ENCODE measurements at regions not wholly inside any gene's neighbourhood (a gene's known extent, or its start where the extent isn't known, plus 50 kb on each side); places are given as distances from the start of the nearest gene placed in this dataset.

DNA sequence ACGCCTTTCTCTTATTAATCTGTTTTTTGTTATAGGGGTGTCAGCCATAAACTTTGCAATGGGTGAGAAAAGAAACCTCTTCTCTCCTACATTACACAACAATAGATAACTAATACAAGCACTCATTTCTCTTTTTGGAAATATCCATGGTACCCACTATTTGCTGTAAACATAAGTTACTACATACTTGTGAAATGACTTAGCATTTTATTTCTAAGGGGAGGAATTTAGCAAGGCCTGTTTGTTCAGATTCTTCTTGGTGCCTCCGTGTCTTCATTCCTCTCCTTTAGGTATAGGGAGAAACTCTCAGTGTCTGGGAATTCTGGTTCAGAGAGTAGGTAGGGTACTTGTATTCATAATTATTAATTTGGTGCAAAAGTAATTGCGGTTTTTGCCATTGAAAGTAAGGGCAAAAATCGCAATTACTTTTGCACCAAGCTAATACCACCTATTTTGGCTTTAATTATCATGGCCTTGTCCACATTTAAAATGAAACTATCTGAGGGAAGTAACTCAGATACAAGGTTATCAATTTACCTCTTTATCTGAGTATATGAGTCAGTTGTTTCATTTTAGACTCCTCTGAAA is 134.8 kb downstream of the MREG start:
- TF ChIP-seq, protein P1, sequence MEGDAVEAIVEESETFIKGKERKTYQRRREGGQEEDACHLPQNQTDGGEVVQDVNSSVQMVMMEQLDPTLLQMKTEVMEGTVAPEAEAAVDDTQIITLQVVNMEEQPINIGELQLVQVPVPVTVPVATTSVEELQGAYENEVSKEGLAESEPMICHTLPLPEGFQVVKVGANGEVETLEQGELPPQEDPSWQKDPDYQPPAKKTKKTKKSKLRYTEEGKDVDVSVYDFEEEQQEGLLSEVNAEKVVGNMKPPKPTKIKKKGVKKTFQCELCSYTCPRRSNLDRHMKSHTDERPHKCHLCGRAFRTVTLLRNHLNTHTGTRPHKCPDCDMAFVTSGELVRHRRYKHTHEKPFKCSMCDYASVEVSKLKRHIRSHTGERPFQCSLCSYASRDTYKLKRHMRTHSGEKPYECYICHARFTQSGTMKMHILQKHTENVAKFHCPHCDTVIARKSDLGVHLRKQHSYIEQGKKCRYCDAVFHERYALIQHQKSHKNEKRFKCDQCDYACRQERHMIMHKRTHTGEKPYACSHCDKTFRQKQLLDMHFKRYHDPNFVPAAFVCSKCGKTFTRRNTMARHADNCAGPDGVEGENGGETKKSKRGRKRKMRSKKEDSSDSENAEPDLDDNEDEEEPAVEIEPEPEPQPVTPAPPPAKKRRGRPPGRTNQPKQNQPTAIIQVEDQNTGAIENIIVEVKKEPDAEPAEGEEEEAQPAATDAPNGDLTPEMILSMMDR (IDR thresholded peaks at IDR 0.05) = no peak
- TF ChIP-seq EZH2 (IDR thresholded peaks at IDR 0.05; ENCODE audit: borderline replicate concordance, insufficient read depth, low read depth, low read length, poor library complexity, severe bottlenecking) = no peak
- intact Hi-C loops (cut with micrococcal nuclease) = no loop called here
- Histone ChIP-seq H3K4me1 (ENCODE audit: control insufficient read depth in 2 of 2, insufficient read depth in 2 of 2, low read length in 2 of 2) (no peaks in the 10 kb centered on the region), H3K36me3 (replicated peaks in 1 of 2; ENCODE audit: control extremely low read depth in 1 of 2, control insufficient read depth in 1 of 2, extremely low read depth in 1 of 2, insufficient read depth in 2 of 2, low read length in 1 of 2) (no peaks in the 10 kb centered on the region), H3K79me2 (ENCODE audit: control insufficient read depth, insufficient read depth, low read length) (no peaks in the 10 kb centered on the region), H3K4me2 (replicated peaks; ENCODE audit: low read depth, low read length, poor library complexity, severe bottlenecking) (no peak overlapping the region), H3K27me3 (replicated peaks in 1 of 4; ENCODE audit: control extremely low read depth in 1 of 4, control insufficient read depth in 3 of 4, insufficient read depth in 4 of 4, low read length in 3 of 4) (peaks cover 0 to 4% (median 0%) of the 10 kb centered on the region in 4 experiments), H3K4me3 (ENCODE audit: control extremely low read depth in 1 of 5, extremely low read depth in 1 of 5, insufficient read depth in 1 of 5, low read depth in 2 of 5, low read length in 4 of 5) (no peak overlapping the region), H2AFZ (ENCODE audit: insufficient read depth, low read depth, low read length, poor library complexity, severe bottlenecking) (no peak overlapping the region), H3K9me3 (ENCODE audit: control extremely low read depth in 1 of 3, control insufficient read depth in 2 of 3, insufficient read depth in 1 of 3, low read length in 2 of 3) (no peaks in the 10 kb centered on the region), H4K20me1 (ENCODE audit: control insufficient read depth, insufficient read depth, low read length, poor library complexity, severe bottlenecking) (no peaks in the 10 kb centered on the region), H3K9ac (ENCODE audit: low read length) (no peak overlapping the region), H3K27ac (ENCODE audit: low read length in 2 of 2) (no peak overlapping the region)
- WGBS (ENCODE audit: insufficient coverage) = no CpG with 5 or more reads among the region's 4 CpGs
- H3K27ac Mint-ChIP-seq = no peak overlapping the region
- DNase-seq (no peak), ATAC-seq (ENCODE audit: low read depth) (no peak)
- peaks cover 23% of the 10 kb centered on the region for H3K27me3 Mint-ChIP-seq
- no peak overlapping the region for H3K4me3 Mint-ChIP-seq
- ChIA-PET CTCF (no interaction called here), POLR2A (no interaction called here)
- H3K9me3 Mint-ChIP-seq (ENCODE audit: insufficient read depth) = no peaks in the 10 kb centered on the region
- H3K4me1 Mint-ChIP-seq = no peaks in the 10 kb centered on the region

DNA sequence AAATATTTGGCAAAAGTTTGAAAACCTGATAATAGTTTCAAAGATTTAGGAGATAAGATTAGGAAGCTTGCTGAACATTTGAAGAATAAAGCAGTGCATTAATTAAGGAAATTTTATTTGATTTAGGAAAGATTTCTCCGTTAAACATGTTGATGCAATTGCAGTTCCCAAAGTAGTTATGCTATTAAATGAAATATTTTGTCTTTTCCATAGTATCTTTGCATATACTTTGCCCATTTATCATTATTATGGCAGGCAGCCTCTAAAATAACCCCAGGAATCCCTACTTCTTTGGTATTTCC is 136.5 kb downstream of the MREG start:
- H3K27ac Mint-ChIP-seq = no peak overlapping the region
- WGBS (ENCODE audit: insufficient coverage) = no CpG with 5 or more reads among the region's 1 CpG
- H3K9me3 Mint-ChIP-seq (ENCODE audit: insufficient read depth) = no peaks in the 10 kb centered on the region
- H3K4me3 Mint-ChIP-seq = no peak overlapping the region
- Histone ChIP-seq H3K4me2 (replicated peaks; ENCODE audit: low read depth, low read length, poor library complexity, severe bottlenecking) (no peak overlapping the region), H3K27me3 (replicated peaks in 1 of 4; ENCODE audit: control extremely low read depth in 1 of 4, control insufficient read depth in 3 of 4, insufficient read depth in 4 of 4, low read length in 3 of 4) (peaks cover 0 to 4% (median 0%) of the 10 kb centered on the region in 4 experiments), H3K9me3 (ENCODE audit: control extremely low read depth in 1 of 3, control insufficient read depth in 2 of 3, insufficient read depth in 1 of 3, low read length in 2 of 3) (no peaks in the 10 kb centered on the region), H3K9ac (ENCODE audit: low read length) (no peak overlapping the region), H2AFZ (ENCODE audit: insufficient read depth, low read depth, low read length, poor library complexity, severe bottlenecking) (no peak overlapping the region), H4K20me1 (ENCODE audit: control insufficient read depth, insufficient read depth, low read length, poor library complexity, severe bottlenecking) (no peaks in the 10 kb centered on the region), H3K79me2 (ENCODE audit: control insufficient read depth, insufficient read depth, low read length) (no peaks in the 10 kb centered on the region), H3K36me3 (replicated peaks in 1 of 2; ENCODE audit: control extremely low read depth in 1 of 2, control insufficient read depth in 1 of 2, extremely low read depth in 1 of 2, insufficient read depth in 2 of 2, low read length in 1 of 2) (no peaks in the 10 kb centered on the region), H3K4me1 (ENCODE audit: control insufficient read depth in 2 of 2, insufficient read depth in 2 of 2, low read length in 2 of 2) (no peaks in the 10 kb centered on the region), H3K4me3 (ENCODE audit: control extremely low read depth in 1 of 5, extremely low read depth in 1 of 5, insufficient read depth in 1 of 5, low read depth in 2 of 5, low read length in 4 of 5) (no peak overlapping the region), H3K27ac (ENCODE audit: low read length in 2 of 2) (no peak overlapping the region)
- intact Hi-C loops (cut with micrococcal nuclease) = no loop called here
- ATAC-seq (ENCODE audit: low read depth) (no peak), DNase-seq (no peak)
- ChIA-PET POLR2A (no interaction called here), CTCF (no interaction called here)
- peaks cover 20% of the 10 kb centered on the region for H3K27me3 Mint-ChIP-seq
- TF ChIP-seq, protein P1 (IDR thresholded peaks at IDR 0.05) = no peak
- no peak for TF ChIP-seq EZH2 (IDR thresholded peaks at IDR 0.05; ENCODE audit: borderline replicate concordance, insufficient read depth, low read depth, low read length, poor library complexity, severe bottlenecking)
- H3K4me1 Mint-ChIP-seq = no peaks in the 10 kb centered on the region
